ENCODE measurements at regions not wholly inside any gene's neighbourhood (a gene's known extent, or its start where the extent isn't known, plus 50 kb on each side); places are given as distances from the start of the nearest gene placed in this dataset.

- TF ChIP-seq CTCF (IDR thresholded peaks at IDR 0.05) (no peak), POLR2A (IDR thresholded peaks at IDR 0.05) (no peak)
Observed at GRCh38 chr6:156597095-156597494, 180.1 kb upstream of the ARID1B start.
